HG03520 (cell line): ENCODE measurements at regions not wholly inside any gene's neighbourhood (a gene's known extent, or its start where the extent isn't known, plus 50 kb on each side); places are given as distances from the start of the nearest gene placed in this dataset.
"Not testable (repeated sequence)": the region's sequence is repeated elsewhere in the genome, so short reads cannot be mapped to it uniquely, and the experiment has no call there.

ENCODE experiments used
- ATAC-seq: cut with Tn5 transposase; IDR thresholded peaks from one replicate; pipeline ENCODE4 v1.9.1; 2021; ENCODE audit warnings: mild to moderate bottlenecking, moderate library complexity; ENCODE audit not compliant: unreplicated experiment

DNA sequence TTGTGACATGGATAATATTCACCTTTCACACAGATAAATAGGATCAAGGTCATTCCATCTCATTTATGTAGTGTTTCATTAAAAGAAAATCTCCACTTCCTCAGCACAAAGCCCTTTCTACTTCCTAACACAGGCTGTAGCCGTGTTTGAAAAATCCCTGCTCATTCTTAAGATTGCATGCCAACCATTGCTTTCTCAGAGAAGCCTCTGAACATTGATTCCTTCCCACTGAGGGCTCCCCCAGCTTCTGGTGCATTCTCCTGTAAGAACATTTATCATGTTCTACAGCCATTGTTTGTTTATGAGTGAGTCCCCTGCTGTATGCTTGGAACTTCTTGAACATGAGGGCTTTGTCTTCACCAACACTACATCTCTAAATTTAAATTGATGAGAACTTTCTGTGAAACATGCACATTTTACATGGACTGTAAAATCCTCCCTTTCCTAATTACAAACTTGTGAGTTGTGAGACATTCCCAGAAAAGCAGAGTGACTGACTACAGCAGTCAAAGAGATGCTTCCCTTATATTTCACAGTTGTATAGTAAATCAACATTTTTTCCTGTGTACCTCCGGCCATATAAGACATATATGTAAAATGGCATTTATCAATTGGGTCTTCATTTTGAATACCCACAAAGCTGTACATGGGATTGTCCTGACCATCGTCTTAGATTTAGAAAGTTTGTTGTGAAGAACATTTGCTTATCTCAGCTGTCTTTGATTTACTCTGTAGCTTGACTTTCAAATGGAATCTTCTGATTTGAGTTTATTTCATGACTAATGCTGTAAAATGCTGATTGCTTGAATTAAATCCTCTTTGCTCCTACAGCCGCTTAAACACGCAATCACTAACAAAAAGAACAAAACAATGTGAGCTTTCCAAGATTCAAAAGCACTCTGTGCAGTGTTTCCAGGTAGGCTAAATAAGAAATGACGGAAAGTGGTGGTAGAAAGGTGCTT is 600.5 kb upstream of the SLIT2 start:
- no peak for ATAC-seq

DNA sequence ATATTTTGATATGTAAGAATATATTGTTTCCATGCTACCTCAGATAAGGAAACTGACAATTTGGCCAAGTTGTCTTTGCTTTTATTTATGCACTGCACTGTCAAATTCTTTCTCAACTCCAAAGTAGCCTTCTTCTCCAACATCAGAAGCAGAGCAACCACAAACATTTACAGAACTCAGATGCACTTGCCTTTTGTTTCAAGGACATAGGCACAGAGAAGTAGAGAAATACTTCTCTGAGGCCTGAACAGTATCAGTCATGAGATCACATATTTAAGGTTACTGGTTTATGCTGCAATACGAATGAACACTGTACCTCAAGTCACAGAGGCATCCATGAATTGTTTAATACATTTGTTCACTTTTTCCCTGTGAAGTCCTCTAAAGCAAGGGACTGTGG is 606.1 kb upstream of the SLIT2 start:
- no peak for ATAC-seq

DNA sequence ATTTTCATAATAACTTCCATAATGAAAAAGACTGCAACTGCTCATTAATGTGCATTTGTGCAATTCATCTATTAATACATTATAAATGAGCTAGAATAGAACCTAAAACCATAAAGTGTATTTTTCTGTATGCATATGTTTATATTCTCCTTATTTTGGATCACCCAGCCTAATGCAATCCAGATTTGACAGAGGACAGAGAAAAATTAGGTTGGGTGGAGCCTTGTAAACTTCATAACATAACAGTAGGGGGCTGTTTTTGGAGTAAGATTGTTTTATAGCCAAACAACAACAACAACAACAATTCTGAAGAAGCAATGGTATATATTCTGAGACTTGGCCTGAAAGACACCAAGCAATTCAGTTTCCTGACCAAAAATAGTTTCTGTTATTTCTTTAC is 615.3 kb upstream of the SLIT2 start:
- no peak for ATAC-seq

DNA sequence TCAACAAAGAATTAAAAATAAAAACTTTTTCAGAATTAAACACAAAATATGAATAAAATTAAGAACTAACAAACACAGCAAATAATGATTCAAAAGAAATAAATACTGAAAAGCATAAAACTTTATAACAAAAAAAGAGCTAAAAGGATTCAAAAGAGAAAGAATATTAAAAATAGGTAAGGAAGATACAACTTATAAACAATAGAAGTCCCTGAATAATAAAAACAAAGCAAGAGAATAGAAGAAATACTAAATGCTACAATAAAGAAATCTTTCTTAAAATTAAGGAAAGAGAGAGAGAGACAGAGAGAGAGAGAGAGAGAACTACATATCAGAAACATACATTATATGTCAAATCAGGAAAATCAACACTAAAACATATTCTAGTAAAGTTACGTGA is 619.9 kb upstream of the SLIT2 start:
- no peak for ATAC-seq

DNA sequence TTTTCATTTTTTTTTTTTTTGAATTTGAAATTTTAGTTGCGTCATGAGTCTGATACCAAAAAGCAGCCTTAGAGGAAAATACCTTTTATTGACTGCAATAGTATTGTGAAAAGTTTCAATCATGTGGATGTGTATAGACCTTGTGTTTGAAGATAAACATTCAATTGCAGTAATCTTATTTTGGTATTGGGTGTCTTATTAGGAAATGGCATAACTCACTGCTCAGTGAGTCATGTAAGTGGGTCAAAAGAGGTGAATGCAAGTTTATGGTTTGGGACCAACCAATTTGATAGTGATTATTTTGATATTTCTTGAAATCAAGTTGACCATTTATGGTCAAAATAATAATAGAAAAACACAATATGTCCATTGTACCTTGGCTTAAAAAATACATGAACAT is 627.8 kb upstream of the SLIT2 start:
- ATAC-seq: no peak

DNA sequence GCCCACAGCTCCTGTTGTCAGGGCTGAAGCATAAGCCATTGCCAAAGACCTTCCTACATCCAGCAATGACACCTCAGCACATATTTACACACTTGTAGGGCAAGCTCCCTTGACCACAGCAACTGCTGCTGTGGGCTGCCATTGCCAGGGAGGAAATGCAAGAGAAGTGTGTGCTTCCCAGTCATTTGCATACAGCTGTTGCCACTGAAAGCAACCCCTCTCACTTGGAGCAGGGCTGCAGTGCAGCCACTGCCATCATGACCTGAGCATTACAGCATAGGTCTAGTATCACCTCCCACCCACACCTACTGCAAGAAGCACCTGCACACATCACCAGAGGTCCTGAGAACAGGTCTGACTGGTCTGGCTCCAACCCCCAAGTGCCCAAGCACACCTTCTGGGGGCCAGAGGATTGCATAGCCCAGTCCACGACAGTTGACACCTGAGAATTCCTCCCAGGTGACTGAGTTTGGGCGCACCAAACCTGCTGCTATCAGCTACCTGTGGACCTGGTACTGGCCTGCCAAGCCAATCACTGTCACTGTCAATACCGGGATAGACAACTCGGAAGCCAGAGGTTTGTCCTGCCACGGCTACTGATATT is 636.5 kb upstream of the SLIT2 start:
- no peak for ATAC-seq

DNA sequence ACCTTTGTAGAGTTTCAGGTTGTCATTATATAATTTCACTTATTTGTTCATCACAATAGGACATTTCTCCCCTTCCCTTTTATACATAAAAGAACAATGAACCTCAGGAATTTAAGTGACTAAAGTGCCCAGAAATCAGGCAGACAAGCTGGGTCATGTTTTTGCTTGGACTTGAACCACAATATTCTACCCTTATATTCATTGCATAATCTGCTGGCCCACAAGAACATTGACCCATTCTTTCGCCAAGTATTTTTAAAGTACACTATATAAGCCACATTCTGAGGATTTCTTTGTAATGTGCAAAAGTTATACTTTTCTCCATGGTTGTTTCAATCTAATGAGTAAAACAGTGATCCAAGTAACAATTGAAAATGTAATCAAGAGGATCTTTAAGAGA is 637.5 kb upstream of the SLIT2 start:
- no peak for ATAC-seq

DNA sequence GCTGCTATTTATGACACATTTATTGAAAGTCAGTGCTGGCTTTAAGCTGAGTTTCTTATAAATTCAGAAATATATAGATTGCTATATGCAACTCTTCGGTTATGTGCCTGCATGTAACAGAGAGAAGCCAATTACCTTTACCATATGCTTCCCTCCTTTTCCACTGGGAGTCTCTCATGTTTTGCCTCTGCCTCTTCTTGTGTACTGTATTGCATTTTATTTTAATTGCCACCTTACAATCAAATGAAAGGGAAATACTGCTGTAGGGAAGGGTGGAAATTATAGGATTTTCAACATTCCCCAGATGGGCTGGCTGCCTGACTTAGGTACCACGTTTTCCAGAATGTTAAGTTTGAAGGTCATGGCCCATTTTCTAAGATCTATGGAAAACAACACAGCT is 655.4 kb upstream of the SLIT2 start:
- ATAC-seq: no peak

DNA sequence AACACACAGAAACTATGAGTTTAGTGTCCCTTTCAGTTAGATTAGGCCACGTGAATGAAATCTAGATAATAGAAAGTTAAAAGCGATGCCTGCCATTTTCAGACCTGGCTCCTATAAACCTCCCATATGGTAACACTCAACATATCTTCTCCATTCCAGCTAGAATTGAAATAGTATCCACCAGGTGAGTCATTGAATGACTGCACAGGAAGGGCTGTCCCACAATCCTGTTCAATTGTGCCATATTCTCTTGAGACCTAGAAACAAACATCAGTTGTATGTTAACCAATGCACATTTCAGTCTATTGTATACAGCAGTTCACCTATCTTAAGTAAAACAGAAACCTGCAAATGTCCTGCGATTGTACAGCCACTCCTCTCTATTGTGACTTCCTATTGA is 659.3 kb upstream of the SLIT2 start:
- ATAC-seq: no peak

DNA sequence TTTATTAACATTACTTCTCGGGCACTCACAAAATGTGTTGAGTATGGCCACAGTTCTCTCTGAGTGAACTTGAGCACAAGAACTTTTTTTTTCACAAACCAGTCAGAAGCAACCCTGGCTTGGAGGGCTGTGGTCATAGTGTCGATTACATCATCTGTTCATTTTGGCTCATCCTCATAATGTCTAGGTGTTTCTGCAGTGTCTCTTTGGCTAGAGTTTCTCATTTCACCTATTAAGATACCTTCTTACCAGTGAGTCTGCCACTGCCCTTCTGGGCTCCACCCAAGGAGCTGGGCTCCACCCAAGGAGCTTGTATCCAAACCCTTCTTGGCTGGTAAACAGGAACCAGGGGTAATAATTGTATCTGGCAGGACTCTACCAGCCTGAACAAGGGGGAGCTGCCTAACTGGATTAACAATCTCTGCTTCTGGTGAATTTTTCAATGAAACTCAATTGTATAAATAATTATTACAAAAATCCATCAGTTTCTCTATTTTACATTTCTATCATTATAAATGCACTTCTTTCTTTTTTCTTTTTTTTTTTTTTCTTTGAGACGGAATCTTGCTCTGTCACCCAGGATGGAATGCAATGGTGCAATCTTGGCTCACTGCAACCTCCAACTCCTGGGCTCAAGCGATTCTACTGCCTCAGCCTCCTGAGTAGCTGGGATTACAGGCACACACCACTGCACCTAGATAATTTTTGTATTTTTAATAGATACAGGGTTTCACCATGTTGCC is 667.7 kb upstream of the SLIT2 start:
- ATAC-seq: no peak

DNA sequence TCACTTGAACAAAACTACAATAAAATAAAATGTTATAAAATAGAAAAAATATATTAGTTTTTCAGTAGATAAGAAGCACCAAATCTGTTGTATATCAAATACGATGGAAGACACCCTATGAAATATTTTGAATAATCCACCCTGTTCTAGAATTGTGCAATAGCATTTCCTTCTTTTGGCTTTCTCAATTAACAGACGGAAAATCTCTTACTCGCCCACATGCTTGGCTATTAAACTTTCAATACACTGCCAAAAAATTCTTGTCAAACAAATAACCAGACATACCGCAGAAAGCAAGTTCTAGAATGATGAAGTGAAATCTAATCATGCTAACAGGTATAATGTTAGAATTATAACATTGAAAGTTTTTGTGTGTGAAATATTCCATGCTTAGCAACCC is 671.6 kb upstream of the SLIT2 start:
- ATAC-seq: no peak

DNA sequence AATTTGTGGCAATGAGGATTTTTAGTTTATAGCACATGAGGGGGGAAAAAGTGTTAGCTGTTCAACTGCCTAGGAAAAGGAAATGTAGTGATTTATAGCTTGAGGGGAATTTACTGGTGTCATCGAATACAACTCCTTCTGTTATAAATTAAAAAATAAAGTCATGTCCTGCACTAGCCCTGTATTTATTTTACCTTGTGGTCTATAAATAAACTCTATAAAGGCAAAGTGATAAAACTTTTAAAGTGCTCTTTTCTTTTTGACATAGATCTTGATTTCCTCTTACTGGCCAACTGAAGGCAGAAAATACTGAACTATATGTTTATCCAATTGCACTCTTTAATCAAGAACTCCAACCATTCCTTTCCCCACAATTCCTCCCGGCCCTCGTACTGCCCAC is 672.1 kb upstream of the SLIT2 start:
- no peak for ATAC-seq

DNA sequence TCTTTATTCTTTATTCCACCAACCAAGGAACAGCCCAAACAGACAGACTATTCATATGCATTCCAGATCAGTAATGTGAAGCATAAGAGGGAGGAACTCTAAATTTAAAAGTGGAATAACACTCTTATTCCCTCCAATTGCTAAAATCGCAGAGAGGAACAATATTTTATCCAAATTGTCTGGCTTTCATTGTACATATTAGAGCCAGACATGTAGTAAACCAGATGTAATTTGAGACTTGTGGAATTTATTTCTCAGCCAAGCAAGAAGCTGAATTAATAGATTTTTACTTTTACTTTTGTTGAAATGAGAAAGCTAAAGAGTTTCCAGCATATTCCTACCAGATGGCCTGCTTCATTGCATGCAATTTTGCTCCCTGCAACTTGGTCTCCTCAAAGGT is 674.6 kb upstream of the SLIT2 start:
- no peak for ATAC-seq

DNA sequence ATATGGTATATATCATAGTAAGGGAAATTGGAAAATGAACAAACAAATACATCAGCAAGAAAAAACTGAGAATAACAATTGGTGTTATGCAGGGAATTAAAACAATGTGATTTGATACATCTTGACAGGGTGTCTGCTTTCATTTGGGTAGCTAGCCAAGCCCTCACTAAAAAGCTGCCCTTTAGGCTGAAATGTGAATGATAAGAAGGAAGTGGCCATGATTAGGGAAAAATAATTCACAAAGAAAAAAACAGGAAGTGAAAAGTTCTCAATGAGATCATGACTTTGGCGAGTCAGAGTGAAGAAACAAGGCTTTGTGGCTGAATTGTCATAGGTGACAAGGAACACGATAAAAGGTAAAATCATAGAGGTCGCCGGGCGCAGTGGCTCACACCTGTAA is 675.8 kb upstream of the SLIT2 start:
- ATAC-seq: no peak

DNA sequence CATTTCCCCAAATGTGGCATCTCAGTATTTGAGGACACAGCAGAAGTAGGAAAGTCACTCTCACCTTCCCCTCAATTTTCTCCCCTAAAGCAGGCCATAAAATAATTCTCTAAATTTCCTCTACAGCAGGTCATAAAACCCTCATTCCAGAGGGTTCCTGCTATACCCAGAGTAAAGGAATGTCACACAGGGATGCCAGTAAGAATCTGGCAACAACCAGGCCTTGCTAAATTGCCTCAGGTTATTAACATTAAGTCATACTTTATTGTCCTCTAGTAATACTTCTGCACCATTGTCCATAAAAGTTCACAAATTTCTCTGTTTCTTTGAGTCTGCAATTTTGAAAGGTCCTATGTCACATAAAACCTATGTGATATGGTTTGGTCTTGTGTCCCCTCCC is 685.7 kb upstream of the SLIT2 start:
- ATAC-seq: no peak

DNA sequence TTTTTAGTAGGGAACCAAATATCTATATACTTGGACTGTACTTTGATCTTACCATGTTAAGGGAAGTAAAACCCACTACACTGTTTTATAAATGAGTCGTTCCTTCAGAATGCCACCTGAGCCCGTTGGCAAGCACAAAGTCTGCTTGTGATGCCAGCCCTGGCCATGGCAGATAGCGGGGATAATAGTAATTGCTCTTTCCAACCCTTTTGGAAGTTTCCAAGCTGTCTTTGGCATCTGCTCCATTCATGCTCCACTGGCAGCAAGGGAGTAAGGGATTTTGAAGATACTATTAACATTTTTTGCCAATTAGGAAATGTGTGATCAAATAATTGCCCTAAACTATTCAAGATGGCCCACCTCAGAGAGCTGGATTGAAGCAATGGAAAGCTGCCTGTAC is 689.2 kb upstream of the SLIT2 start:
- ATAC-seq: no peak

DNA sequence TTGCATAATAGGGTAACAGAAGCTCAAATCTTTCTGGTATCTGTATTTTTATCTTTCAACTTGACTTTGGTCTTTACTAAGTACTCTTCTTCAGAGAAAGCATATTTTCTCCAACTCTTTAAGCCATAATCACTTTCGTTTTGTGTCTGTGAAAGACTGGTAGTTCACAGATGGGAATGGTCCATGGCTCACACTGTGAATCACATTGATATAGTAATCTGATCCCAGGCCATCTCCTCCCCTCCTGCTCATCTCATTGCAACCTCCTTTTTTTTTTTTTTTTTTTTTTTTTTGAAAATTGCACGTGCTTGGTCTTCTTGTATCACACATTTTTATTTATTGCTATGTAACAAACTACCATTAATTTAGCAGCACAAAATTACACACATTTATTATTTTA is 694.5 kb upstream of the SLIT2 start:
- ATAC-seq: no peak

DNA sequence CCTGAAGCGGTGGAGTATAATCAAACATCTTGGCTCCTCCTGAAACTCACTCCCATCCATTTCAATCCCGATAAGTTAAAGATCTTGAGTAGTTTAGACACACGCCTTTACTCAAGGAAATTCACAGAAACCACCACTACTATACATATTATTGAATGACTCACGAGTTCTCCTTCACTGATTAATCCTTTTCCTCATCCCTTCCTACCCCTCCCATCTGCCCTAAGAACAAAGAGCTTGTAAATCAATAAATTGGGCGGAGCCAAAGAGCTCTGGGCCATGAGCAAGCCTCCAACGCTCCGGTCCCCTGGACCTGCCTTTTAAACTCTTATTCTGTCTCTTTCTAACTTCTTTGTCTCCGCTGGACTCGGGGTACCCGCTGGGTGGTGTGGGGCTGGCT is 695.4 kb upstream of the SLIT2 start:
- ATAC-seq: not testable (repeated sequence)

DNA sequence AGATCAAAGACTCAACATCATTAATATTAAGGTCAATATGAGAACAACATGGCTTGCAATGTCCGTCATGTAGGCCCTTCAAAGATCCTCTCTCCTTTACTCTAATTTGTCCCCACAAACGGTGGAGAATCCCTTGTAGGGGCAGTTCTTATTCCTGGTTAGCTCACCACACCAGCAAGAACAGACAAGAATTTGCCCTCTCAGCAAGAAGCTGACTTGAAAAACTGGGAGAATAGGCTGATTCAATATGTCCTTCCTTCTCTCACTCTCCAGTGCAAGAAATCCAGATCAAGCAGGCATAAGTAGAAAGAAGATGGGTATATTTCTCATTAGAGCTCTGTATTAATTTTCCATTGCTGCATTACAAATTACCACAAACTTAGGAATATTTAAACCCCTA is 704.2 kb upstream of the SLIT2 start:
- ATAC-seq: no peak

DNA sequence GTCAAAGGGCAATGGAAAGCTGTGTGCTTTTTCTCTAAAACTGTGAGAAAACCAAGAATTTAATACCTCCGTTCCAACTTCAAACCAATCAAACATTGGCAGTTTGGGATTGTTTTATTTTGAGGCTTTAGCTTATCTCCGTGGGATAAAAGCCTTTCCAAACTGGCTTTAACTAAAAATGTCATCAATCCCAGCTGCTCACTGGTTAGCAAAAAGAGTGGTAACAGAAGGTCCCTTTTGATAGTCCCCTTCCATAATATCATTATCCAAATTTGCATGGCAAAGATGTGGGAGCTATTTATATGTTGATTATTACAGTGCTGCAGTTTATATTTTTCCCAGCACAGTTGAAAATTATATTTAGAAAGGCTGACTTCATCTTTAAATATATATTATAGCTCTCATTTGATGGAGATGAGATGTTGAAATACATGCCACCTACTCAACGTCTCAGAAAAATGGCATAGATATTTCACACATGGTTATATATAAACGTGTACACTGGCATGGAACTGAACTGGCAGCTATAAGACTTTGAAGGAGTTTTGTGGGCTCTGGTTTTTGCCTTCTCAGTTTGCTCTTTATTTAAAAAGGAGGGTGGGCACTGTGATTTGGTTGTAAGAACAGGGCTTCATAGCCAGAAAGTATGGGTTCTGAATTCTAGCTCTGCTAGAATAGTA is 707.1 kb upstream of the SLIT2 start:
- no peak for ATAC-seq

DNA sequence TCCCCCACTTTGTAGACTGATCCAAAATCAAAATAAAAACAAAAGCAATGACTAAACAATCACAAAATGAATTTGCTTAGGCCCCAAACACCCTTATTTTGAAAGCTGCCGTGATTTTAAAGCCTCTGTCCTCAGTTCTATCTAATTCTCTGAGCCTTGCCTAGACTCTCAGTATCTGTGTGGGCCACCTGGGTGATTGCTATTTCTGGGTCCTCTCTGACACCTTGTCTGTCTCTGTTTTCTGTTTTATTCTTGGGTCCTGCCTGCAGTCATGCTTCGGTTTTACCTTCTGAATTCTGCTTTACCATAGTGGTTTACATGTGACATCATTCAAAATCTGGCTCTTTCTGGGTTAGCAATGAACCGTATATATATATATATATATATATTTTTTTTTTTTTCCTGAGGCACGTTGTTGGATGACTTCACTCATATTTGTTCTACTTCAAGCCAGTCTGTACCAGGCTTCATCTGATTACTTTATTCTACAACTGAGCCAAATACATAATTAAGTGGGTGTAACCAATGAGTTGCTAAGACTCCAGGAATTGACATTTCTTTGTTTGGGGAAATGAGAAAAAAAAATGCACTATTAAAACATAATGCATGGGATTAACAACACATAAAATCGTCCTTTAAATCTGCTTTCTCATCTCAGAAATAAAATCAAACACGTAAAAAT is 710.7 kb upstream of the SLIT2 start:
- no peak for ATAC-seq
